IMR-90 (cell line): ENCODE measurements at regions not wholly inside any gene's neighbourhood (a gene's known extent, or its start where the extent isn't known, plus 50 kb on each side); places are given as distances from the start of the nearest gene placed in this dataset.

Source experiments
- ATAC-seq: fragments of 200-7000 bp; cut with Tn5 transposase; 2 replicates; pipeline ENCODE4 v1.9.1; 2020; ENCODE audit warnings: low read depth, mild to moderate bottlenecking, moderate library complexity
- BruUV-seq: library from RNA; stranded (reverse); fragments of 400-500 nt; replicated peaks from 2 replicates; lab custom pipeline; 2021; lab: Mats Ljungman, UMichigan
- CTCF ChIA-PET: fragments of 300-600 bp; formaldehyde crosslinking; extraction: SDS; loops from one replicate; lab custom pipeline; 2021; ENCODE audit warnings: antibody characterized with exemption; lab: Yijun Ruan, JAX
- POLR2A ChIA-PET: fragments of 300-600 bp; sonication (Branson Sonifier 250); formaldehyde crosslinking; loops from one replicate; lab custom pipeline; 2022; ENCODE audit warnings: antibody characterized with exemption; ENCODE audit not compliant: unreplicated experiment; lab: Charles Lee
- DNase-seq: peaks from one replicate; pipeline ENCODE4 v3.0.0; 2013
- H2AFZ ChIP-seq: replicated peaks from 2 replicates; pipeline ENCODE3; 2013; ENCODE audit warnings: low read length, mild to moderate bottlenecking; ENCODE audit not compliant: poor library complexity
- H2AK5ac ChIP-seq: 2 replicates; pipeline ENCODE4 v1.6.1; 2013; ENCODE audit warnings: low read depth, low read length, inconsistent platforms
- H2AK9ac ChIP-seq: replicated peaks from 2 replicates; pipeline ENCODE3; 2013; ENCODE audit warnings: mild to moderate bottlenecking, low read depth, low read length, moderate library complexity; ENCODE audit not compliant: poor library complexity
- H2BK120ac ChIP-seq: 2 replicates; pipeline ENCODE4 v1.6.1; 2013; ENCODE audit warnings: low read depth, low read length, inconsistent platforms
- H2BK15ac ChIP-seq: 3 replicates; pipeline ENCODE4 v1.6.1; 2013; ENCODE audit warnings: low read depth, low read length, inconsistent platforms
- H2BK20ac ChIP-seq: 2 replicates; pipeline ENCODE4 v1.6.1; 2013; ENCODE audit warnings: low read depth, mild to moderate bottlenecking, inconsistent platforms, low read length, moderate library complexity
- H2BK5ac ChIP-seq: 2 replicates; pipeline ENCODE4 v1.6.1; 2013; ENCODE audit warnings: mild to moderate bottlenecking, low read depth, low read length, inconsistent platforms; ENCODE audit not compliant: poor library complexity, severe bottlenecking
- H3K14ac ChIP-seq: replicated peaks from 2 replicates; pipeline ENCODE4 v1.6.1; 2013; ENCODE audit warnings: low read depth, low read length, inconsistent platforms
- H3K18ac ChIP-seq: 2 replicates; pipeline ENCODE4 v1.6.1; 2013; ENCODE audit warnings: low read depth, low read length, control low read depth
- H3K23ac ChIP-seq: 2 replicates; pipeline ENCODE4 v1.6.1; 2013; ENCODE audit warnings: low read depth, low read length, inconsistent platforms
- H3K27ac ChIP-seq: 2 replicates; pipeline ENCODE4 v1.5.1; 2013; ENCODE audit warnings: mild to moderate bottlenecking, control low read depth, low read length; ENCODE audit not compliant: insufficient read depth
- H3K27me3 ChIP-seq: 2 replicates; pipeline ENCODE4 v1.6.1; 2013; ENCODE audit warnings: low read length; ENCODE audit not compliant: control insufficient read depth, insufficient read depth
- H3K36me3 ChIP-seq: 2 replicates; pipeline ENCODE4 v1.6.1; 2013; ENCODE audit warnings: low read length, mixed read lengths; ENCODE audit not compliant: control insufficient read depth, insufficient read depth
- H3K4ac ChIP-seq: 2 replicates; pipeline ENCODE4 v1.6.1; 2013; ENCODE audit warnings: low read depth, low read length, inconsistent platforms
- H3K4me1 ChIP-seq: 2 replicates; pipeline ENCODE4 v1.6.1; 2013; ENCODE audit warnings: low read length, mixed read lengths; ENCODE audit not compliant: control insufficient read depth, insufficient read depth
- H3K4me2 ChIP-seq: 2 replicates; pipeline ENCODE4 v1.6.1; 2013; ENCODE audit warnings: low read depth, mild to moderate bottlenecking, control low read depth, low read length, moderate library complexity
- H3K4me3 ChIP-seq: 2 replicates; pipeline ENCODE4 v1.5.1; 2013; ENCODE audit warnings: low read depth, mild to moderate bottlenecking, control low read depth, low read length, moderate library complexity; ENCODE audit not compliant: insufficient read depth
- H3K56ac ChIP-seq: 2 replicates; pipeline ENCODE4 v1.6.1; 2013; ENCODE audit warnings: low read length, inconsistent platforms; ENCODE audit not compliant: insufficient read depth; ENCODE audit errors: extremely low read depth
- H3K79me1 ChIP-seq, 2 experiments: 2 replicates each; pipeline ENCODE4 v1.6.1; 2013; ENCODE audit warnings: low read length in 2 of 2, inconsistent platforms in 1 of 2, low read depth in 1 of 2
- H3K9ac ChIP-seq: 2 replicates; pipeline ENCODE4 v1.6.1; 2013; ENCODE audit warnings: low read depth, low read length, control low read depth
- H3K9me1 ChIP-seq: 2 replicates; pipeline ENCODE4 v1.6.1; 2013; ENCODE audit warnings: low read length, inconsistent platforms; ENCODE audit not compliant: insufficient read depth
- H3K9me3 ChIP-seq: 2 replicates; pipeline ENCODE4 v1.6.1; 2013; ENCODE audit warnings: low read length; ENCODE audit not compliant: control insufficient read depth, insufficient read depth
- H4K20me1 ChIP-seq: 2 replicates; pipeline ENCODE4 v1.6.1; 2013; ENCODE audit warnings: low read length, inconsistent platforms; ENCODE audit not compliant: insufficient read depth
- H4K5ac ChIP-seq: 2 replicates; pipeline ENCODE4 v1.6.1; 2013; ENCODE audit warnings: mild to moderate bottlenecking, low read depth, low read length, control low read depth
- H4K8ac ChIP-seq, 2 experiments: 2 replicates each; pipeline ENCODE4 v1.6.1; 2013; ENCODE audit warnings: low read depth in 2 of 2, low read length in 2 of 2, control low read depth in 1 of 2, inconsistent platforms in 1 of 2
- H4K91ac ChIP-seq: 2 replicates; pipeline ENCODE4 v1.6.1; 2013; ENCODE audit warnings: low read depth, low read length, inconsistent platforms; ENCODE audit not compliant: insufficient read depth
- BHLHE40 ChIP-seq: fragments of 150-350 bp; IDR thresholded peaks from 2 replicates; pipeline ENCODE4 v1.6.1; 2016; ENCODE audit warnings: mild to moderate bottlenecking, low read depth, low read length
- CHD1 ChIP-seq: IDR thresholded peaks from 2 replicates; pipeline ENCODE4 v1.6.1; 2012; ENCODE audit warnings: low read depth, low read length, improper control_type of control experiment
- FOS ChIP-seq: fragments of 150-350 bp; IDR thresholded peaks from 2 replicates; pipeline ENCODE4 v1.6.1; 2016; ENCODE audit warnings: low read depth, low read length
- MAFK ChIP-seq: IDR thresholded peaks from 2 replicates; pipeline ENCODE4 v1.6.1; 2012; ENCODE audit warnings: low read depth, low read length, improper control_type of control experiment
- MAZ ChIP-seq: IDR thresholded peaks from 2 replicates; pipeline ENCODE4 v1.6.1; 2012; ENCODE audit warnings: low read depth, mild to moderate bottlenecking, low read length, improper control_type of control experiment, moderate library complexity, borderline replicate concordance
- NFE2L2 ChIP-seq: fragments of 150-350 bp; IDR thresholded peaks from 2 replicates; pipeline ENCODE4 v1.6.1; 2016; ENCODE audit warnings: low read depth, mild to moderate bottlenecking, low read length
- RAD21 ChIP-seq: IDR thresholded peaks from 2 replicates; pipeline ENCODE4 v1.6.1; 2012; ENCODE audit warnings: low read length, improper control_type of control experiment
- RCOR1 ChIP-seq: IDR thresholded peaks from 2 replicates; pipeline ENCODE4 v1.6.1; 2012; ENCODE audit warnings: mild to moderate bottlenecking, low read length, improper control_type of control experiment; ENCODE audit not compliant: insufficient replicate concordance
- SMC3 ChIP-seq: fragments of 150-350 bp; IDR thresholded peaks from 2 replicates; pipeline ENCODE4 v1.6.1; 2016; ENCODE audit warnings: low read depth, mild to moderate bottlenecking, antibody characterized with exemption, low read length, moderate library complexity
- WGBS, 2 experiments: methylation state at CpG; one replicate each; pipeline versions ENCODE4 v1.1.5 to v1.1.7; 2013; ENCODE audit warnings: missing lambda C conversion rate in 2 of 2; ENCODE audit not compliant: insufficient read length in 1 of 2; ENCODE audit errors: extremely low coverage in 2 of 2; 5-methylcytosine and 5-hydroxymethylcytosine counted together
- dilution Hi-C: fragments of 300-500 bp; cut with HindIII; formaldehyde crosslinking; loops from one replicate; pipeline ENCODE4 v1.14.3; 2018; ENCODE audit warnings: low sequenced_read_pairs; ENCODE audit not compliant: unreplicated experiment
- in situ Hi-C: fragments of 300-500 bp; cut with MboI; formaldehyde crosslinking; loops from 3 replicates; pipeline ENCODE4 v1.14.3; 2019; ENCODE audit warnings: low sequenced_read_pairs, inconsistent platforms, mixed read lengths
- intact Hi-C: fragments of 100-400 bp; cut with micrococcal nuclease; formaldehyde crosslinking; loops from 2 replicates; pipeline ENCODE4 v1.10.0; 2022

- TF ChIP-seq MAFK = peak; percentile 52; the same call in 1 of the 2 replicates
- 0 out of 2 replicates have a peak, but pooled peaks have one; percentile 5 for TF ChIP-seq RAD21
- peak; percentile 67 for TF ChIP-seq BHLHE40
- peak; percentile 14; the same call in 1 of the 2 replicates for TF ChIP-seq NFE2L2
- TF ChIP-seq CHD1 = no peak; the same call in 1 of the 2 replicates
- TF ChIP-seq FOS = peak; percentile 94
- TF ChIP-seq SMC3 = peak; percentile 1; the same call in 1 of the 2 replicates
- no peak for TF ChIP-seq RCOR1
- 0 out of 2 replicates have a peak, but pooled peaks have one; percentile 8 for TF ChIP-seq MAZ
- intact Hi-C loops (no loop called here), dilution Hi-C loops (no loop called here), in situ Hi-C loops (no loop called here)
- Histone ChIP-seq H4K20me1 (peaks cover 25% of the 10 kb centered on the region), H3K4ac (peak overlapping the region; percentile 38), H4K5ac (no peak overlapping the region), H3K4me2 (peak overlapping the region; percentile 60), H2AFZ (peak overlapping the region; percentile 83), H3K9me3 (no peaks in the 10 kb centered on the region), H3K9me1 (peaks cover 16% of the 10 kb centered on the region), H3K56ac (no peak overlapping the region), H3K36me3 (peaks cover 2% of the 10 kb centered on the region; the same call in 1 of the 2 replicates), H2AK9ac (peak overlapping the region; percentile 47), H2AK5ac (peak overlapping the region; percentile 13; the same call in 1 of the 2 replicates), H3K79me1 (peaks cover 0 to 5% of the 10 kb centered on the region in 2 experiments; a peak in 2 of 4 replicates), H2BK5ac (peak overlapping the region; percentile 90), H3K14ac (peak overlapping the region; percentile 60; the same call in 1 of the 2 replicates), H3K18ac (no peak overlapping the region), H2BK120ac (peak overlapping the region; percentile 62; the same call in 1 of the 2 replicates), H3K27me3 (no peaks in the 10 kb centered on the region), H3K4me1 (peaks cover 8% of the 10 kb centered on the region), H3K23ac (no peak overlapping the region), H2BK20ac (no peak overlapping the region), H3K9ac (0 out of 2 replicates have a peak overlapping the region, but pooled peaks have one; percentile 13), H4K91ac (peak overlapping the region; percentile 35; the same call in 1 of the 2 replicates), H2BK15ac (no peak overlapping the region), H4K8ac (peak overlapping the region in 1 of 2 experiments; percentile 53; a peak in 2 of 4 replicates), H3K27ac (peak overlapping the region; percentile 61), H3K4me3 (no peak overlapping the region)
- BruUV-seq = no TSS peak
- WGBS, 2 experiments = 51% methylated on average over 3 of the region's 14 CpGs; no CpG with 5 or more reads in 1 of the 2 experiments
- POLR2A ChIA-PET = no interaction called here
- ATAC-seq = peak; percentile 96
- CTCF ChIA-PET = interaction anchor here (0.6 to 1.8 kb wide), 5 partner anchors 10 to 91 kb away, joined by 3 to 5 read pairs (median 3); no protein-coding TSS in a partner anchor
- peak; percentile 98 for DNase-seq
These were observed 111.0 kb downstream of the BEGAIN start for GRCh38 chr14:100476012-100476822.
